Lung microvascular endothelial cell (primary cell): ENCODE measurements at regions not wholly inside any gene's neighbourhood (a gene's known extent, or its start where the extent isn't known, plus 50 kb on each side); places are given as distances from the start of the nearest gene placed in this dataset.
"Not testable (repeated sequence)": the region's sequence is repeated elsewhere in the genome, so short reads cannot be mapped to it uniquely, and the experiment has no call there.

Experiments
- DNase-seq, 2 donors: peaks; one replicate each; pipeline versions ENCODE4 v3.0.0 to v3.0.0-alpha.2; 2010; ENCODE audit warnings: low read depth in 2 of 2

GRCh38 chr2:193088026-193088425 lies 893.3 kb upstream of the TMEFF2 start:
- no peak for DNase-seq

GRCh38 chr2:193076995-193077394 lies 882.3 kb upstream of the TMEFF2 start:
- no peak for DNase-seq

GRCh38 chr2:193074933-193075332 lies 880.2 kb upstream of the TMEFF2 start:
- DNase-seq: no peak

GRCh38 chr2:193072647-193073046 lies 877.9 kb upstream of the TMEFF2 start:
- DNase-seq: no peak

GRCh38 chr2:193025556-193025955 lies 830.8 kb upstream of the TMEFF2 start:
- DNase-seq: not testable (repeated sequence)

GRCh38 chr2:193024791-193025190 lies 830.1 kb upstream of the TMEFF2 start:
- DNase-seq: no peak

GRCh38 chr2:193011870-193012269 lies 817.1 kb upstream of the TMEFF2 start:
- DNase-seq: no peak

GRCh38 chr2:192993059-192993458 lies 798.3 kb upstream of the TMEFF2 start:
- no peak for DNase-seq

- no peak for DNase-seq
Observed at GRCh38 chr2:192983173-192983572, 788.4 kb upstream of the TMEFF2 start.

GRCh38 chr2:192978395-192978794 lies 783.7 kb upstream of the TMEFF2 start:
- no peak for DNase-seq

- DNase-seq: no peak
Observed at GRCh38 chr2:192971981-192972380, 777.2 kb upstream of the TMEFF2 start.

GRCh38 chr2:192969055-192969454 lies 774.3 kb upstream of the TMEFF2 start:
- no peak for DNase-seq

- no peak for DNase-seq
Observed at GRCh38 chr2:192960945-192961344, 766.2 kb upstream of the TMEFF2 start.

- DNase-seq: not testable (repeated sequence)
Observed at GRCh38 chr2:192958615-192959014, 763.9 kb upstream of the TMEFF2 start.

- DNase-seq: no peak
Observed at GRCh38 chr2:192957425-192957824, 762.7 kb upstream of the TMEFF2 start.

GRCh38 chr2:192953116-192953515 lies 758.4 kb upstream of the TMEFF2 start:
- DNase-seq: no peak

GRCh38 chr2:192952245-192952644 lies 757.5 kb upstream of the TMEFF2 start:
- DNase-seq: no peak

GRCh38 chr2:192948316-192948715 lies 753.6 kb upstream of the TMEFF2 start:
- no peak for DNase-seq

GRCh38 chr2:192947352-192947751 lies 752.6 kb upstream of the TMEFF2 start:
- no peak for DNase-seq

GRCh38 chr2:192940767-192941166 lies 746.0 kb upstream of the TMEFF2 start:
- no peak for DNase-seq

- DNase-seq: no peak
Observed at GRCh38 chr2:192932376-192932775, 737.6 kb upstream of the TMEFF2 start.

GRCh38 chr2:192921631-192922030 lies 726.9 kb upstream of the TMEFF2 start:
- not testable (repeated sequence) for DNase-seq

GRCh38 chr2:192901446-192901845 lies 706.7 kb upstream of the TMEFF2 start:
- DNase-seq: no peak

- DNase-seq: no peak
Observed at GRCh38 chr2:192899466-192899865, 704.7 kb upstream of the TMEFF2 start.
